ENCODE measurements at regions not wholly inside any gene's neighbourhood (a gene's known extent, or its start where the extent isn't known, plus 50 kb on each side); places are given as distances from the start of the nearest gene placed in this dataset.

GRCh38 chr6:163672710-163673109 is 258.2 kb downstream of the QKI start:
- TF ChIP-seq, protein P1, sequence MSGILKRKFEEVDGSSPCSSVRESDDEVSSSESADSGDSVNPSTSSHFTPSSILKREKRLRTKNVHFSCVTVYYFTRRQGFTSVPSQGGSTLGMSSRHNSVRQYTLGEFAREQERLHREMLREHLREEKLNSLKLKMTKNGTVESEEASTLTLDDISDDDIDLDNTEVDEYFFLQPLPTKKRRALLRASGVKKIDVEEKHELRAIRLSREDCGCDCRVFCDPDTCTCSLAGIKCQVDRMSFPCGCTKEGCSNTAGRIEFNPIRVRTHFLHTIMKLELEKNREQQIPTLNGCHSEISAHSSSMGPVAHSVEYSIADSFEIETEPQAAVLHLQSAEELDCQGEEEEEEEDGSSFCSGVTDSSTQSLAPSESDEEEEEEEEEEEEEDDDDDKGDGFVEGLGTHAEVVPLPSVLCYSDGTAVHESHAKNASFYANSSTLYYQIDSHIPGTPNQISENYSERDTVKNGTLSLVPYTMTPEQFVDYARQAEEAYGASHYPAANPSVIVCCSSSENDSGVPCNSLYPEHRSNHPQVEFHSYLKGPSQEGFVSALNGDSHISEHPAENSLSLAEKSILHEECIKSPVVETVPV (CRISPR knock-in tag; IDR thresholded peaks at IDR 0.05), result no peak
- TF ChIP-seq, protein P2, sequence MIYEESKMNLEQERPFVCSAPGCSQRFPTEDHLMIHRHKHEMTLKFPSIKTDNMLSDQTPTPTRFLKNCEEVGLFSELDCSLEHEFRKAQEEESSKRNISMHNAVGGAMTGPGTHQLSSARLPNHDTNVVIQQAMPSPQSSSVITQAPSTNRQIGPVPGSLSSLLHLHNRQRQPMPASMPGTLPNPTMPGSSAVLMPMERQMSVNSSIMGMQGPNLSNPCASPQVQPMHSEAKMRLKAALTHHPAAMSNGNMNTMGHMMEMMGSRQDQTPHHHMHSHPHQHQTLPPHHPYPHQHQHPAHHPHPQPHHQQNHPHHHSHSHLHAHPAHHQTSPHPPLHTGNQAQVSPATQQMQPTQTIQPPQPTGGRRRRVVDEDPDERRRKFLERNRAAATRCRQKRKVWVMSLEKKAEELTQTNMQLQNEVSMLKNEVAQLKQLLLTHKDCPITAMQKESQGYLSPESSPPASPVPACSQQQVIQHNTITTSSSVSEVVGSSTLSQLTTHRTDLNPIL (CRISPR knock-in tag; IDR thresholded peaks at IDR 0.05; ENCODE audit: low read depth), result no peak
- TF ChIP-seq ZNF565 (CRISPR knock-in tag; conservative IDR thresholded peaks at IDR 0.05; ENCODE audit: low read depth) (no peak), CSDC2 (CRISPR knock-in tag; IDR thresholded peaks at IDR 0.05) (no peak), BACH2 (CRISPR knock-in tag; IDR thresholded peaks at IDR 0.05; ENCODE audit: borderline replicate concordance) (no peak)
- TF ChIP-seq, protein P3, sequence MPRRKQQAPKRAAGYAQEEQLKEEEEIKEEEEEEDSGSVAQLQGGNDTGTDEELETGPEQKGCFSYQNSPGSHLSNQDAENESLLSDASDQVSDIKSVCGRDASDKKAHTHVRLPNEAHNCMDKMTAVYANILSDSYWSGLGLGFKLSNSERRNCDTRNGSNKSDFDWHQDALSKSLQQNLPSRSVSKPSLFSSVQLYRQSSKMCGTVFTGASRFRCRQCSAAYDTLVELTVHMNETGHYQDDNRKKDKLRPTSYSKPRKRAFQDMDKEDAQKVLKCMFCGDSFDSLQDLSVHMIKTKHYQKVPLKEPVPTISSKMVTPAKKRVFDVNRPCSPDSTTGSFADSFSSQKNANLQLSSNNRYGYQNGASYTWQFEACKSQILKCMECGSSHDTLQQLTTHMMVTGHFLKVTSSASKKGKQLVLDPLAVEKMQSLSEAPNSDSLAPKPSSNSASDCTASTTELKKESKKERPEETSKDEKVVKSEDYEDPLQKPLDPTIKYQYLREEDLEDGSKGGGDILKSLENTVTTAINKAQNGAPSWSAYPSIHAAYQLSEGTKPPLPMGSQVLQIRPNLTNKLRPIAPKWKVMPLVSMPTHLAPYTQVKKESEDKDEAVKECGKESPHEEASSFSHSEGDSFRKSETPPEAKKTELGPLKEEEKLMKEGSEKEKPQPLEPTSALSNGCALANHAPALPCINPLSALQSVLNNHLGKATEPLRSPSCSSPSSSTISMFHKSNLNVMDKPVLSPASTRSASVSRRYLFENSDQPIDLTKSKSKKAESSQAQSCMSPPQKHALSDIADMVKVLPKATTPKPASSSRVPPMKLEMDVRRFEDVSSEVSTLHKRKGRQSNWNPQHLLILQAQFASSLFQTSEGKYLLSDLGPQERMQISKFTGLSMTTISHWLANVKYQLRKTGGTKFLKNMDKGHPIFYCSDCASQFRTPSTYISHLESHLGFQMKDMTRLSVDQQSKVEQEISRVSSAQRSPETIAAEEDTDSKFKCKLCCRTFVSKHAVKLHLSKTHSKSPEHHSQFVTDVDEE (CRISPR knock-in tag; IDR thresholded peaks at IDR 0.05), result no peak

Data from SK-N-SH treated with all-trans-retinoic acid at 6 μM for 48 hours (cell line).